ENCODE measurements at regions not wholly inside any gene's neighbourhood (a gene's known extent, or its start where the extent isn't known, plus 50 kb on each side); places are given as distances from the start of the nearest gene placed in this dataset.

GRCh38 chr1:116827607-116828105 is 73.4 kb downstream of the CD2 start:
- in situ Hi-C loops (cut with MboI; ENCODE audit: low sequenced_read_pairs), result no loop called here
- Histone ChIP-seq H3K36me3 (ENCODE audit: control insufficient read depth, insufficient read depth, low read length) (no peaks in the 10 kb centered on the region), H3K56ac (ENCODE audit: extremely low read depth, insufficient read depth, low read length) (no peak overlapping the region), H3K9ac (ENCODE audit: low read depth, low read length) (no peak overlapping the region), H3K4me1 (ENCODE audit: control insufficient read depth, insufficient read depth, low read length) (no peaks in the 10 kb centered on the region), H3K23ac (ENCODE audit: low read depth, low read length) (no peak overlapping the region), H3K9me1 (ENCODE audit: insufficient read depth, low read length) (no peaks in the 10 kb centered on the region), H2BK120ac (ENCODE audit: low read depth, low read length) (no peak overlapping the region), H2BK5ac (ENCODE audit: low read depth, low read length, poor library complexity, severe bottlenecking) (no peak overlapping the region), H3K14ac (replicated peaks; ENCODE audit: low read depth, low read length) (no peak overlapping the region), H2AFZ (replicated peaks; ENCODE audit: low read length, poor library complexity) (no peak overlapping the region), H3K27me3 (ENCODE audit: control insufficient read depth, insufficient read depth, low read length) (no peaks in the 10 kb centered on the region), H3K79me1 (ENCODE audit: low read depth in 1 of 2, low read length in 2 of 2) (no peaks in the 10 kb centered on the region), H3K27ac (ENCODE audit: insufficient read depth, low read length) (no peak overlapping the region), H4K20me1 (ENCODE audit: insufficient read depth, low read length) (no peaks in the 10 kb centered on the region), H3K18ac (ENCODE audit: low read depth, low read length) (no peak overlapping the region), H2BK15ac (ENCODE audit: low read depth, low read length) (no peak overlapping the region), H2BK20ac (ENCODE audit: low read depth, low read length) (no peak overlapping the region), H3K4me2 (ENCODE audit: low read depth, low read length) (no peak overlapping the region), H4K8ac (ENCODE audit: low read depth in 2 of 2, low read length in 2 of 2) (no peak overlapping the region), H2AK9ac (replicated peaks; ENCODE audit: low read depth, low read length, poor library complexity) (no peak overlapping the region), H3K9me3 (ENCODE audit: control insufficient read depth, insufficient read depth, low read length) (no peaks in the 10 kb centered on the region), H3K4ac (ENCODE audit: low read depth, low read length) (no peak overlapping the region), H4K91ac (ENCODE audit: insufficient read depth, low read depth, low read length) (no peak overlapping the region), H4K5ac (ENCODE audit: low read depth, low read length) (no peak overlapping the region), H2AK5ac (ENCODE audit: low read depth, low read length) (no peak overlapping the region), H3K4me3 (ENCODE audit: insufficient read depth, low read depth, low read length) (no peak overlapping the region)
- CTCF ChIA-PET, result interaction anchor here (0.6 kb wide), 1 partner anchor 102 kb away, joined by 3 read pairs; no protein-coding TSS in a partner anchor
- DNase-seq (no peak), ATAC-seq (ENCODE audit: low read depth) (no peak)
- TF ChIP-seq BHLHE40 (IDR thresholded peaks at IDR 0.05; ENCODE audit: low read depth, low read length), result no peak
- WGBS, 2 experiments (ENCODE audit: extremely low coverage in 2 of 2, insufficient read length in 1 of 2), result no CpG with 5 or more reads among the region's 2 CpGs
- no TSS peak for BruUV-seq (replicated peaks)
- dilution Hi-C loops (cut with HindIII; ENCODE audit: low sequenced_read_pairs, unreplicated experiment), result no loop called here
- POLR2A ChIA-PET (ENCODE audit: unreplicated experiment), result no interaction called here
- intact Hi-C loops (cut with micrococcal nuclease), result no loop called here

Measured in IMR-90 (cell line).